SK-N-MC (cell line): ENCODE measurements at regions not wholly inside any gene's neighbourhood (a gene's known extent, or its start where the extent isn't known, plus 50 kb on each side); places are given as distances from the start of the nearest gene placed in this dataset.

Experiments used
- EZH2 ChIP-seq: fragments of 200-600 bp; sonication (generic); IDR thresholded peaks from one replicate; pipeline ENCODE4 v1.6.1; 2017; ENCODE audit warnings: antibody characterized with exemption
- POLR2AphosphoS5 ChIP-seq: IDR thresholded peaks from 2 replicates; pipeline ENCODE4 v1.6.1; 2012; ENCODE audit warnings: mild to moderate bottlenecking, low read depth, low read length, borderline replicate concordance

GRCh38 chr5:1651250-1651649 is 127.5 kb upstream of the LPCAT1 start:
- TF ChIP-seq EZH2 (no peak), POLR2AphosphoS5 (no peak)
